NCI-H187 (cell line): ENCODE measurements at regions not wholly inside any gene's neighbourhood (a gene's known extent, or its start where the extent isn't known, plus 50 kb on each side); places are given as distances from the start of the nearest gene placed in this dataset.
"Not testable (repeated sequence)": the region's sequence is repeated elsewhere in the genome, so short reads cannot be mapped to it uniquely, and the experiment has no call there.

Source experiments
- DNase-seq, 2 experiments: peaks; one replicate each; lab custom pipeline; 2025; lab: John Stamatoyannopoulos, UW

GRCh38 chr10:124324451-124324850 lies 94.3 kb downstream of the OAT start:
- DNase-seq, result no peak

- DNase-seq, result no peak
Measured at GRCh38 chr10:124323806-124324205, 94.9 kb downstream of the OAT start.

- DNase-seq, result no peak
Measured at GRCh38 chr10:124323111-124323725, 95.5 kb downstream of the OAT start.

GRCh38 chr10:124322191-124322980 lies 96.3 kb downstream of the OAT start:
- DNase-seq, result no peak

GRCh38 chr10:124321433-124322089 lies 97.2 kb downstream of the OAT start:
- DNase-seq, result no peak

- no peak for DNase-seq
Measured at GRCh38 chr10:124320778-124321432, 97.8 kb downstream of the OAT start.

GRCh38 chr10:124319926-124320391 lies 98.8 kb downstream of the OAT start:
- DNase-seq, result no peak

GRCh38 chr10:124319520-124319919 lies 99.2 kb downstream of the OAT start:
- not testable (repeated sequence) for DNase-seq

GRCh38 chr10:124318811-124319210 lies 99.9 kb downstream of the OAT start:
- no peak for DNase-seq

GRCh38 chr10:124318076-124318475 lies 100.6 kb downstream of the OAT start:
- DNase-seq, result no peak

- DNase-seq, result no peak
Measured at GRCh38 chr10:124316326-124316725, 102.4 kb downstream of the OAT start.

GRCh38 chr10:124315591-124316270 lies 103.0 kb downstream of the OAT start:
- DNase-seq, result no peak

GRCh38 chr10:124313374-124313773 lies 105.3 kb downstream of the OAT start:
- no peak for DNase-seq

GRCh38 chr10:124308811-124309210 lies 109.9 kb downstream of the OAT start:
- DNase-seq, result no peak

GRCh38 chr10:124308056-124308645 lies 110.6 kb downstream of the OAT start:
- no peak for DNase-seq

GRCh38 chr10:124307591-124307990 lies 111.1 kb downstream of the OAT start:
- no peak for DNase-seq

GRCh38 chr10:124306922-124307371 lies 111.8 kb downstream of the OAT start:
- DNase-seq, result no peak

- DNase-seq, result no peak
Measured at GRCh38 chr10:124306520-124306919, 112.2 kb downstream of the OAT start.

- DNase-seq, result no peak
Measured at GRCh38 chr10:124305984-124306383, 112.7 kb downstream of the OAT start.

- DNase-seq, result no peak
Measured at GRCh38 chr10:124305131-124305530, 113.6 kb downstream of the OAT start.

- no peak for DNase-seq
Measured at GRCh38 chr10:124303662-124304418, 114.9 kb downstream of the OAT start.
